Karpas-422 (cell line): ENCODE measurements at regions not wholly inside any gene's neighbourhood (a gene's known extent, or its start where the extent isn't known, plus 50 kb on each side); places are given as distances from the start of the nearest gene placed in this dataset.

ENCODE experiments used
- DNase-seq: peaks from one replicate; pipeline ENCODE4 v3.0.0-alpha.2; 2015
- H2AFZ ChIP-seq: fragments of 200-600 bp; sonication (generic); 2 replicates; pipeline ENCODE4 v1.6.1; 2014; ENCODE audit warnings: antibody characterized with exemption, low read length, mixed read lengths
- H3K27ac ChIP-seq: fragments of 200-600 bp; sonication (generic); 2 replicates; pipeline ENCODE4 v1.5.1; 2014; ENCODE audit warnings: mild to moderate bottlenecking, low read length, moderate library complexity
- H3K27me3 ChIP-seq: fragments of 200-600 bp; sonication (generic); 2 replicates; pipeline ENCODE4 v1.6.1; 2014; ENCODE audit warnings: low read length, mixed read lengths
- H3K36me3 ChIP-seq: fragments of 200-600 bp; sonication (generic); 2 replicates; pipeline ENCODE4 v1.6.1; 2014; ENCODE audit warnings: low read length, mixed read lengths; ENCODE audit not compliant: insufficient read depth
- H3K4me1 ChIP-seq: fragments of 200-600 bp; sonication (generic); 2 replicates; pipeline ENCODE4 v1.6.1; 2014; ENCODE audit warnings: mild to moderate bottlenecking, low read length, mixed read lengths
- H3K4me2 ChIP-seq: fragments of 200-600 bp; sonication (generic); 2 replicates; pipeline ENCODE4 v1.6.1; 2014; ENCODE audit warnings: low read length, low read depth, mild to moderate bottlenecking; ENCODE audit not compliant: poor library complexity, severe bottlenecking
- H3K4me3 ChIP-seq: fragments of 200-600 bp; sonication (generic); 2 replicates; pipeline ENCODE4 v1.5.1; 2014; ENCODE audit warnings: mild to moderate bottlenecking, antibody characterized with exemption, low read length, mixed read lengths
- H3K79me2 ChIP-seq: fragments of 200-600 bp; sonication (generic); 2 replicates; pipeline ENCODE4 v1.6.1; 2014; ENCODE audit warnings: mild to moderate bottlenecking, low read length, mixed read lengths
- H3K9ac ChIP-seq: fragments of 200-600 bp; sonication (generic); 2 replicates; pipeline ENCODE4 v1.6.0; 2014; ENCODE audit warnings: low read length
- H3K9me2 ChIP-seq: fragments of 200-600 bp; sonication (generic), shearing (Covaris generic); replicated peaks from 2 replicates; pipeline ENCODE4 v1.6.0; 2014; ENCODE audit warnings: mild to moderate bottlenecking, low read length, moderate library complexity; ENCODE audit not compliant: insufficient read depth
- H3K9me3 ChIP-seq: fragments of 300-700, 200-600 bp; sonication (generic); 2 replicates; pipeline ENCODE4 v1.6.1; 2014; ENCODE audit warnings: low read length, mixed read lengths
- H4K20me1 ChIP-seq: fragments of 200-600 bp; sonication (generic); 2 replicates; pipeline ENCODE4 v1.6.1; 2014; ENCODE audit warnings: mild to moderate bottlenecking, antibody characterized with exemption, low read length, low read depth; ENCODE audit not compliant: insufficient read depth

- Histone ChIP-seq H3K36me3 (no peaks in the 10 kb centered on the region), H3K79me2 (no peaks in the 10 kb centered on the region), H2AFZ (no peak overlapping the region), H3K9ac (no peak overlapping the region), H3K9me2 (no peaks in the 10 kb centered on the region), H3K27ac (no peak overlapping the region), H4K20me1 (no peaks in the 10 kb centered on the region), H3K4me3 (no peak overlapping the region), H3K9me3 (no peaks in the 10 kb centered on the region), H3K4me2 (no peak overlapping the region), H3K4me1 (no peaks in the 10 kb centered on the region), H3K27me3 (no peaks in the 10 kb centered on the region)
- DNase-seq: no peak
Measured at GRCh38 chr3:117286488-117286887, 576.9 kb downstream of the TUSC7 start.

- no peaks in the 10 kb centered on the region for H3K9me3 ChIP-seq
- H4K20me1 ChIP-seq: no peaks in the 10 kb centered on the region
- no peak overlapping the region for H3K27ac ChIP-seq
- no peaks in the 10 kb centered on the region for H3K79me2 ChIP-seq
- no peak overlapping the region for H3K4me2 ChIP-seq
- H2AFZ ChIP-seq: no peak overlapping the region
- no peak for DNase-seq
- H3K4me3 ChIP-seq: no peak overlapping the region
- no peaks in the 10 kb centered on the region for H3K4me1 ChIP-seq
- H3K27me3 ChIP-seq: no peaks in the 10 kb centered on the region
- H3K36me3 ChIP-seq: no peaks in the 10 kb centered on the region
- no peak overlapping the region for H3K9ac ChIP-seq
- no peaks in the 10 kb centered on the region for H3K9me2 ChIP-seq
Measured at GRCh38 chr3:117287602-117288001, 578.0 kb downstream of the TUSC7 start.

GRCh38 chr3:117291476-117291875 lies 581.9 kb downstream of the TUSC7 start:
- Histone ChIP-seq H3K27me3 (no peaks in the 10 kb centered on the region), H3K36me3 (no peaks in the 10 kb centered on the region), H3K27ac (no peak overlapping the region), H3K9me2 (no peaks in the 10 kb centered on the region), H3K4me3 (no peak overlapping the region), H3K9ac (no peak overlapping the region), H3K79me2 (no peaks in the 10 kb centered on the region), H3K4me1 (no peaks in the 10 kb centered on the region), H3K4me2 (no peak overlapping the region), H4K20me1 (no peaks in the 10 kb centered on the region), H3K9me3 (no peaks in the 10 kb centered on the region), H2AFZ (no peak overlapping the region)
- no peak for DNase-seq

- H3K4me3 ChIP-seq: no peak overlapping the region
- H3K9ac ChIP-seq: no peak overlapping the region
- H3K4me1 ChIP-seq: no peaks in the 10 kb centered on the region
- H2AFZ ChIP-seq: no peak overlapping the region
- H3K79me2 ChIP-seq: no peaks in the 10 kb centered on the region
- no peak for DNase-seq
- H3K4me2 ChIP-seq: no peak overlapping the region
- H4K20me1 ChIP-seq: no peaks in the 10 kb centered on the region
- H3K9me2 ChIP-seq: no peaks in the 10 kb centered on the region
- H3K27me3 ChIP-seq: no peaks in the 10 kb centered on the region
- H3K27ac ChIP-seq: no peak overlapping the region
- H3K36me3 ChIP-seq: no peaks in the 10 kb centered on the region
- no peaks in the 10 kb centered on the region for H3K9me3 ChIP-seq
Measured at GRCh38 chr3:117297065-117297464, 587.5 kb downstream of the TUSC7 start.

GRCh38 chr3:117297541-117297940 lies 588.0 kb downstream of the TUSC7 start:
- H3K27ac ChIP-seq: no peak overlapping the region
- H3K4me2 ChIP-seq: no peak overlapping the region
- H4K20me1 ChIP-seq: no peaks in the 10 kb centered on the region
- H3K4me1 ChIP-seq: no peaks in the 10 kb centered on the region
- no peaks in the 10 kb centered on the region for H3K79me2 ChIP-seq
- no peaks in the 10 kb centered on the region for H3K36me3 ChIP-seq
- no peak overlapping the region for H3K9ac ChIP-seq
- H3K9me3 ChIP-seq: no peaks in the 10 kb centered on the region
- H3K9me2 ChIP-seq: no peaks in the 10 kb centered on the region
- no peak overlapping the region for H3K4me3 ChIP-seq
- H3K27me3 ChIP-seq: no peaks in the 10 kb centered on the region
- H2AFZ ChIP-seq: no peak overlapping the region
- DNase-seq: no peak

- H3K9ac ChIP-seq: no peak overlapping the region
- no peaks in the 10 kb centered on the region for H3K9me3 ChIP-seq
- no peaks in the 10 kb centered on the region for H3K9me2 ChIP-seq
- H2AFZ ChIP-seq: no peak overlapping the region
- H4K20me1 ChIP-seq: no peaks in the 10 kb centered on the region
- no peak overlapping the region for H3K4me3 ChIP-seq
- H3K79me2 ChIP-seq: no peaks in the 10 kb centered on the region
- H3K36me3 ChIP-seq: no peaks in the 10 kb centered on the region
- DNase-seq: no peak
- H3K27me3 ChIP-seq: no peaks in the 10 kb centered on the region
- H3K4me1 ChIP-seq: no peaks in the 10 kb centered on the region
- no peak overlapping the region for H3K27ac ChIP-seq
- no peak overlapping the region for H3K4me2 ChIP-seq
Measured at GRCh38 chr3:117298273-117298672, 588.7 kb downstream of the TUSC7 start.

- no peak overlapping the region for H3K9ac ChIP-seq
- no peaks in the 10 kb centered on the region for H3K9me2 ChIP-seq
- no peaks in the 10 kb centered on the region for H4K20me1 ChIP-seq
- H3K4me1 ChIP-seq: no peaks in the 10 kb centered on the region
- no peaks in the 10 kb centered on the region for H3K27me3 ChIP-seq
- no peak overlapping the region for H3K4me3 ChIP-seq
- no peaks in the 10 kb centered on the region for H3K9me3 ChIP-seq
- no peak overlapping the region for H3K27ac ChIP-seq
- DNase-seq: no peak
- H3K79me2 ChIP-seq: no peaks in the 10 kb centered on the region
- H3K4me2 ChIP-seq: no peak overlapping the region
- H2AFZ ChIP-seq: no peak overlapping the region
- H3K36me3 ChIP-seq: no peaks in the 10 kb centered on the region
Measured at GRCh38 chr3:117302428-117302827, 592.8 kb downstream of the TUSC7 start.

- no peak for DNase-seq
- Histone ChIP-seq H3K4me2 (no peak overlapping the region), H3K9me2 (no peaks in the 10 kb centered on the region), H3K36me3 (no peaks in the 10 kb centered on the region), H3K27me3 (no peaks in the 10 kb centered on the region), H3K4me1 (no peaks in the 10 kb centered on the region), H3K9me3 (no peaks in the 10 kb centered on the region), H4K20me1 (no peaks in the 10 kb centered on the region), H3K79me2 (no peaks in the 10 kb centered on the region), H3K9ac (no peak overlapping the region), H3K27ac (no peak overlapping the region), H3K4me3 (no peak overlapping the region), H2AFZ (no peak overlapping the region)
Measured at GRCh38 chr3:117303443-117303842, 593.9 kb downstream of the TUSC7 start.

GRCh38 chr3:117304681-117305080 lies 595.1 kb downstream of the TUSC7 start:
- Histone ChIP-seq H3K4me3 (no peak overlapping the region), H3K27ac (no peak overlapping the region), H2AFZ (no peak overlapping the region)

More at GRCh38 chr3:117304681-117305080, 595.1 kb downstream of the TUSC7 start:
- Histone ChIP-seq H3K27me3 (no peaks in the 10 kb centered on the region), H4K20me1 (no peaks in the 10 kb centered on the region), H3K9ac (no peak overlapping the region), H3K79me2 (no peaks in the 10 kb centered on the region), H3K36me3 (no peaks in the 10 kb centered on the region), H3K9me3 (no peaks in the 10 kb centered on the region), H3K4me1 (no peaks in the 10 kb centered on the region), H3K4me2 (no peak overlapping the region), H3K9me2 (no peaks in the 10 kb centered on the region)
- DNase-seq: no peak
